Pulmonary artery endothelial cell (primary cell): ENCODE measurements at regions not wholly inside any gene's neighbourhood (a gene's known extent, or its start where the extent isn't known, plus 50 kb on each side); places are given as distances from the start of the nearest gene placed in this dataset.
"Not testable (repeated sequence)": the region's sequence is repeated elsewhere in the genome, so short reads cannot be mapped to it uniquely, and the experiment has no call there.

ENCODE experiments used
- DNase-seq: peaks from one replicate; pipeline ENCODE4 v3.0.0-alpha.2; 2011; ENCODE audit warnings: low read depth, low spot score

GRCh38 chr14:105898482-105899010 is 372.2 kb downstream of the TMEM121 start:
- DNase-seq: no peak

DNA sequence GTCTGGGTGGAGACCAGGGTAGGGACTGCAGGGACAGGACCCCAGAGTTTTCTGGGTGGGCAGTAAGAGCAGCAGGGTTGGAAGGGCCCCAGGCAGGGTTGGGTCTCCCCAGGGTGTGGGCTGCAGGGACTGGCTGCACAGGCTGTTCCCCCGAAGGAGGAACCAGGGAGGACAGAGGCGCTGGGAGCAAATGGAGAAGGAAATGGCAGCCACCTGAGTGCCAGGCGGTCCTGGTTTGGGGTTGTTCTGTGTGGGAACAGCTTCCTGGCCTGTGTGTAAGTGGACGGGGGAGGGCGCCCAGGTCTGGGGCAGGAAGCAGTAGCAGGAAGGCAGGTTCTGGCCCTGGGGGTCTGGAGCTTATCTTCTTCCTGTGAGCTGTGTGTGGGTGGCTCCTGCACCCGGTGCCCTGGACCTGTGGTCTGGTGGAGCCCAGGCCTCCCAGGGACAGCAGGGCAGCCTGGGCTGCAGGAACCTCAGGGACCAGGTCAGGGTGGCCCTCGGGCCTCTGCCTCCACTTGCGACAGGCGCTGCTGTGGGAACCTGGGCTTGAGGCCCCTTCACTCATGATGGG is 372.8 kb downstream of the TMEM121 start:
- no peak for DNase-seq

- DNase-seq: no peak
These were observed 373.4 kb downstream of the TMEM121 start for GRCh38 chr14:105899657-105900397.

DNA sequence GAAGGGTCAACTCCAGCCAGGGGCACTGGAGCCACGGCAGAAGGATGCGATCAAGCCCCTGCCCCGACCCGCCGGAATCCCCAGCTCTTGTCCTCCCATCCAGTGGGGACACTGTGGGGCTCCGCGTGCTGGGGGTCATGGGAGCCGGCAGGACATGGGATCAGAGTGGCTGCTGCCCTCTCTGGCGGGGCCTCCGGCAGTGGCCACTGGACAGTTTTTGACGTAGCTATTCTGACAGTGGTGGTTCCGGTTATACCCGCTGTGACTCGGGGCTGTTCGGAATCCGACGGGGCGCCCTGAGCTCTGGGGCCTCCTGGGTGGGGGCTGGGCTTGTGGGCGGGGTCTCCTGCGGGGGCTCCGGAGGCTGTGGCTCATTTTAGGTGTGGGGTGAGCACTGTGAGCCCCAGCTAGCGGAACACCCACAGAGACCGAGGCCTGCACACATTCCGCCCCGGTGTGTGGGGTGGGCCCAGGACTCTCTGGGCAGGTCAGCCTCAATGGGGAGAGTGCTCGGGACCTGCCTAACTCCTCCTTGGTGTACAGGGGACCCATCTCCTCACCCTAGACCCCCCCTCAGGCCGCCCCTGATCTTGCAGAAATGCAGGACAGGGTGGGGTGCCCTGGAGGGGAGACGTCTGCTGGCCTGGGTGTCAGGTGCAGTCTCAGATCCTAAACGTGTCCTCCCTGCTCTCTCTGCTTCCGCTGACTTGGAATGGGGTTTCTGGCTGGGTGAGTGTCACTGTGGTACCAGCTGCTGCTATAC is 374.2 kb downstream of the TMEM121 start:
- no peak for DNase-seq

GRCh38 chr14:105901226-105901625 is 374.8 kb downstream of the TMEM121 start:
- no peak for DNase-seq

GRCh38 chr14:105902131-105902898 is 375.9 kb downstream of the TMEM121 start:
- DNase-seq: no peak

DNA sequence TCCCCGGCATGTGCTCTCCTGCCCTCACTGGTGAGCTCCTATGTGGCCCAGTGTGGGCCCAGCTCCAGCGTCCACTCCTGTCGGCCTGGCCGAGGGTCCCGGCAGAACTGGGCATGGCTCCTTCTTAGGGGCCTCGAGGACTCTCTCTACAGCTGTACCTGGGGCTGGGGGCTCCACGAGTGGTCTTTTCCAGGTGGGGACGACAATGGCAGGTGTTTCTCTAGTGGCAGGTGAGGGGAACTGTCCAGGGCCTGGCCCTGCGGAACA is 376.4 kb downstream of the TMEM121 start:
- DNase-seq: not testable (repeated sequence)

DNA sequence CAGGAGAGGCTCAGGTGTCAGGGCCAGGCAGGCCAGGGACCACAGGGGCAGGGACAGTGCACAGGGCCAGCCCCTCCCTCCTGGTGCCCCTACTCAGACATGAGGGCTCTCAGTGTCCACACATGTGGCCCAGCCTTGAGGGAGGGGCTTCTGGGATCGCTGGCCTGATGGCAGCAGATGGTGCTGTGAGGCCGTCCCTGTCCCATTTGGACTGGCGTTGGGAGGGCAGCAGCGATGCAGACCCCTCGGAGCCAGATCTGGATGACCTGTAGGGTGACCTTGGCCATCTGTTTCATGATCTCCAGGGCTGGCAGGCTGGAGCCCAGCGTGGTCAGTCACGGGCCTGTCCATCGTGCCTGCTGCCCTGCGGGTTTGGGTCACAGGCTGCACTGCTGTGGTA is 377.6 kb downstream of the TMEM121 start:
- no peak for DNase-seq

GRCh38 chr14:105904379-105904778 is 378.0 kb downstream of the TMEM121 start:
- DNase-seq: no peak

DNA sequence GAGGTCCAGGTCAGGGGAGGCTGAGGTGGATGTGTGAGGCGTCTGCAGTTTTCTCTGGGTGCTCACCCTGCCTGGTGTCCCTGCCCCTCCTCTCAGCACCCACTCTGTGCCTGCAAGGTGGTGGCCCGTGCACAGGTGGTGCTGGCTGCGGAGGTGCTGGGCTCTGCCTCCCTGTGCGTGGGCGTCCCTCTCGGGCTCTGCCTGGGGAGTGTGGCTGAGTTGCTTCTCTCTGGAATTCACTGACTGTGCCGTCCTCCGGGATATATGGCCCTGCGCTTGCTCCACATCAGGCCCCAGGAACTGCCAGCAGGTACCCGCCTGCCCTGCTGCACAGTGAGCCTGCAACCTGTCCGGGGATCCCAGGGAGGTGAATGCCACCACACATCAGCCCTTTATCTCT is 379.1 kb downstream of the TMEM121 start:
- DNase-seq: no peak

GRCh38 chr14:105907276-105907675 is 380.9 kb downstream of the TMEM121 start:
- no peak for DNase-seq

- DNase-seq: no peak
These were observed 381.6 kb downstream of the TMEM121 start for GRCh38 chr14:105908006-105908405.

GRCh38 chr14:105908481-105908911 is 382.1 kb downstream of the TMEM121 start:
- no peak for DNase-seq

DNA sequence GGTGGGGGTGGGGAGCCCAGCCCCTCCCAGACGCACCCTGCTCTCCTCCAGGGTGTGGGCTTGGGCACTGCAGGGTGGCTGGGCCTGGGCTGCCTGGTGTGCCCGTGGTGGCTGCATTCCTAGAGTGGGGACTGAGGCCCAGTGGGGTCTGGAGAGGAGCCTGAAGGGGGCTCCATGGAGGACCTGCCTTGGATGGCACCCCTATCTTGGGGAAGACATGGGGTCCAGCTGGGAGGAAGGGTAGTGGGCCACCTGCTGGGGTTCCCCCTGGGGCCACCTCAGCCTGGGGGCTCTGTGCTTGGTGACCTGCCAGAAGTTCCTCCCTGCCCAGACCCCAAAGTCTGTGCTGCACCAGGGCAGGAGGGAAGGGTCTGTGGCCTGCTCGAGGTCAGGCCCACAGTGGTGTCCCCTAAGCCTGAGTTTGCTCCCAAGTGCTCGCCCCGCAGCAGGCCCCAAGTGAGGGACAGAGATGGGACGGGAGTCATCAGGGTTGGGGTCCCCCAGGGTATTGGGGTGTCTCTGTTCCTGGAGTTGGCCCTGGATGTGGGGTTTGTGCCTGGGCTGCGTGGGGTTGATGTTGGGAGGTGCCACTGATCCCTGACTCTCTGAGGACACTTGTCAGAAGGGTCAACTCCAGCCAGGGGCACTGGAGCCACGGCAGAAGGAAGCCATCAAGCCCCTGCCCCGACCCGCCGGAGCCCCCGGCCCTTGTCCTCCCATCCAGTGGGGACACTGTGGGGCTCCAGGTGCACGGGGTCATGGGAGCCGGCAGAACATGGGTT is 382.9 kb downstream of the TMEM121 start:
- DNase-seq: no peak

DNA sequence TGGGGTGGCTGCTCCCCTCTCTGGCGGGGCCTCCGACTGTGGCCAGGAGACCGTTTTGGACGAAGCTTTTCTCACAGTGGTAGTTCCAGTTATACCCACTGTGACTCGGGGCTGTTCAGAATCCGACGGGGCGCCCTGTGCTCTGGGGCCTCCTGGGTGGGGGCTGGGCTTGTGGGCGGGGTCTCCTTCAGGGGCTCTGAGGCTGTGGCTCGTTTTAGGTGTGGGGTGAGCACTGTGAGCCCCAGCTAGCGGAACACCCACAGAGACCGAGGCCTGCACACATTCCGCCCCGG is 383.4 kb downstream of the TMEM121 start:
- not testable (repeated sequence) for DNase-seq

- no peak for DNase-seq
These were observed 384.0 kb downstream of the TMEM121 start for GRCh38 chr14:105910426-105910825.

DNA sequence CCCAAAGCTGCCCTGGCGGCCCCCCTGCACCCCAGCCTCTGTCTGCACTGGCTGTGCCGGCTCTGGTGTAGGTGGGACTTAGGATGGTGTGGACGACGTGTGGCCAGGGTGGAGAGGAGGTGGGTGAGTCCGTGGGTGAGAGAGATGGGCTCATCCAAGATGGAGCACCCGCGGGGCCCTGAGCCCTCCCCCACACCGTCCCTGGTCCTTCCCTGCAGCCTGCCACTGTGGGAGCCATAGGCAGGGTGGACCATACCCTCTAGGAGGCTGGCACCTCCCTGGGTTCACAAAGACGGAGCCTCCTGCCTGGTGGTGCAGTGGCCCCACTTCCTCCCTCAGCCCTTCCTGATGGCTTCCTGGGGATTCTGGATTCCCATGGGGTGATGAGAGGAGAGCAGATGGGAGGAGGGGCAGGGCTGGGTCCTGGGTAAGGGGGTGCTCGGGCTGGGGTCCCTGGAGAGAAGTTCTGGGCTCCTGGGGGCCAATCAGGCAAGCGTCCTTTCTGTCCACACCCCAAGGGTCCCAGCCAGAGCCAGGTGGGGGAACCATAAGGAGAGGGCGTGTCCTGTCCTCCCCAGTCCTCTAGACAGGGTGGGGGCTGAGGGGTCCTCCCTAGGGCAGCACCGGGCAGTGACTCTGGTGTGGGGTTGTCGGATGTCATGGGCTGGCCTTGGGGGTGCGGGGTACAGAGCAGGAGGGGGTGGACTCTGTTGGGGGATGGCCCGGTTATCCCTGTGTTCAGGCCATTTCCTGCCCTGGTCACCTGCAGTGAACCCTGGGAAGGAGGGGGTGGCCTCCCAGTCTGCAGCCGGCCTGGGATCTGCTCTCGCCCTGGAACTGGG is 384.8 kb downstream of the TMEM121 start:
- no peak for DNase-seq

- not testable (repeated sequence) for DNase-seq
These were observed 385.5 kb downstream of the TMEM121 start for GRCh38 chr14:105911848-105912292.

- no peak for DNase-seq
These were observed 386.3 kb downstream of the TMEM121 start for GRCh38 chr14:105912641-105913180.

- no peak for DNase-seq
These were observed 386.8 kb downstream of the TMEM121 start for GRCh38 chr14:105913221-105913620.
